BLaER1 treated with 17β-estradiol and CSF1 and Interleukin-3, amounts not matched to agents 10 nM and 100 nM (cell line): ENCODE measurements at regions not wholly inside any gene's neighbourhood (a gene's known extent, or its start where the extent isn't known, plus 50 kb on each side); places are given as distances from the start of the nearest gene placed in this dataset.
A peak's percentile ranks its signal among the peaks of the same experiment; 100 is the strongest.

Experiments used
- H3K27ac ChIP-seq, 11 experiments: shearing (Covaris generic); formaldehyde crosslinking; 2 replicates each; pipeline ENCODE4 v1.8.1; 2022
- H3K27me3 ChIP-seq, 11 experiments: shearing (Covaris generic); formaldehyde crosslinking; 2 replicates each; pipeline ENCODE4 v1.8.1; 2022
- H3K36me3 ChIP-seq, 11 experiments: shearing (Covaris generic); formaldehyde crosslinking; 2 replicates each; pipeline ENCODE4 v1.8.1; 2022
- H3K4me1 ChIP-seq, 10 experiments: shearing (Covaris generic); formaldehyde crosslinking; 2 replicates each; pipeline ENCODE4 v1.8.1; 2022
- H3K4me2 ChIP-seq, 11 experiments: shearing (Covaris generic); formaldehyde crosslinking; 2 replicates each; pipeline ENCODE4 v1.8.1; 2022
- H3K4me3 ChIP-seq, 10 experiments: shearing (Covaris generic); formaldehyde crosslinking; 2 replicates each; pipeline ENCODE4 v1.8.1; 2022
- H3K9ac ChIP-seq, 11 experiments: shearing (Covaris generic); formaldehyde crosslinking; 2 replicates each; pipeline ENCODE4 v1.8.1; 2022
- H3K9me3 ChIP-seq, 11 experiments: shearing (Covaris generic); formaldehyde crosslinking; replicated peaks in 1 of 11; 2 replicates each; pipeline ENCODE4 v1.8.1; 2022
- H4K20me1 ChIP-seq, 11 experiments: shearing (Covaris generic); formaldehyde crosslinking; 2 replicates each; pipeline ENCODE4 v1.8.1; 2022
- Cebpa-rat ChIP-seq, 11 experiments: shearing (Covaris generic); IDR thresholded peaks; 2 replicates each; pipeline ENCODE4 v1.8.1; 2022

DNA sequence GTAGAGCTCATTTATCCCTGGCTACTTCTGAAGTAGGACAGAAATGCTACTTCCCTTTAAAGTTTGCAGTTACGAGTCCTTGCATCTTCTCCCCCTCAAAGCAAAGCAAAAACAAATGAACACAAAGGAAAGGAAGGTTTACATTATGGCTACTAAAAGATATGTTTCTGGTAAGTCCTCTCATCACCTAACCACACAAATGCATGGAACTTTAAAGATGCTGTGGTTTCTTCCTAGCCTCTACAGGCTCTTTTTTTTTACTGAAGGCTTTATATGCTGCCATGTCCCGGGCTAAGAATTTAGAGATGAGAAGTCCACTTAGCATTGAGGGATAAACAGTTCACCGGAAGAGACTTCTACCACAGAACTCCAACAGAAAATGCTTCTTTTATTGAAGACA lies 291.2 kb downstream of the SS18 start:
- Histone ChIP-seq H3K27me3 (no peaks in the 10 kb centered on the region), H3K9ac (no peak overlapping the region), H3K4me2 (no peak overlapping the region), H3K4me3 (no peak overlapping the region), H3K36me3 (no peaks in the 10 kb centered on the region), H4K20me1 (no peaks in the 10 kb centered on the region), H3K9me3 (no peaks in the 10 kb centered on the region), H3K27ac (no peak overlapping the region), H3K4me1 (no peaks in the 10 kb centered on the region)
- no peak for TF ChIP-seq Cebpa-rat (IDR thresholded peaks at IDR 0.05)

DNA sequence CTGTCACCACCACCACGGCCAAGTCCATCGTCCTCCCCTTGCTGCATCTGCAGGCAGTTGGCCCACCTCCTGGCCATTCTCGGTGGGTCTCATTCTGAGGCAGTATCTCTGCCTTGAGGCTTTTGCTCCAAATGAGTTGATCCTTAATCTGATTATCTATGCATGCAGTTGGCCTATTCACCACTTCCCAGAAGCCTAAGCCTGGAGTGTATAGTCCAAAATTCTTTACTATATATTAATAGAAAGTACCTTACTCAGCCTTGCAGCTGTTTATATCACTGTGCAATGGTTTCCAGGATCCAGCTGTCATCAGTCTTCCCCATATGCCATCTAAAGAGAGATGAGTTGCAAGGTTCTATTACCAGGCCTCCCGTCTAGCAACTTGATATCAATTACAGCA lies 292.4 kb downstream of the SS18 start:
- H3K9me3 ChIP-seq, result no peaks in the 10 kb centered on the region
- no peak overlapping the region for H3K4me2 ChIP-seq
- no peaks in the 10 kb centered on the region for H4K20me1 ChIP-seq
- TF ChIP-seq Cebpa-rat (IDR thresholded peaks at IDR 0.05), result no peak
- no peak overlapping the region for H3K9ac ChIP-seq
- no peak overlapping the region for H3K4me3 ChIP-seq
- no peaks in the 10 kb centered on the region for H3K36me3 ChIP-seq
- H3K27me3 ChIP-seq, result no peaks in the 10 kb centered on the region
- no peak overlapping the region for H3K27ac ChIP-seq
- no peaks in the 10 kb centered on the region for H3K4me1 ChIP-seq

DNA sequence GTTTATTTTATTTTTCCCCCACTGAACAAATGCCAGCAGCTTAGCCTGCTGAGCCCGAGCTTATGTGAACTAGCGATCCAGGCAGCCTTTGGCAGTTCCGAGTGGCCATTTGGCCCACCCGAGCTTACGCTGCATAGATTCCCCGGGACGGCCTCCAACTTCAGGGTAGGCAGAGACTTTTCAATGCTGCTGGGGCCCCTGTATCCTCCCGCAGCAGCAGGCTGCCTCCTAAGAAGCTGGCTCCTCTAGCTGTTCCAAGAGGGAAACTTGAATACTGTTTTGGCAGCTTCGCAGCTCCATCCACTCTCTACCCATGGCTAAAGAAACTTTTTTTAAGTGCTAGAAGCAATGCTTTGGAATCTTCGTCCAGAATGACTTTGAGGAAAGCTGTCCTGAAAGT lies 295.2 kb downstream of the SS18 start:
- no peak overlapping the region for H3K27ac ChIP-seq
- no peaks in the 10 kb centered on the region for H3K27me3 ChIP-seq
- no peaks in the 10 kb centered on the region for H3K9me3 ChIP-seq
- no peaks in the 10 kb centered on the region for H3K4me1 ChIP-seq
- no peaks in the 10 kb centered on the region for H3K36me3 ChIP-seq
- no peak overlapping the region for H3K4me3 ChIP-seq
- no peak overlapping the region for H3K9ac ChIP-seq
- H3K4me2 ChIP-seq, result no peak overlapping the region
- H4K20me1 ChIP-seq, result no peaks in the 10 kb centered on the region
- TF ChIP-seq Cebpa-rat (IDR thresholded peaks at IDR 0.05), result no peak

DNA sequence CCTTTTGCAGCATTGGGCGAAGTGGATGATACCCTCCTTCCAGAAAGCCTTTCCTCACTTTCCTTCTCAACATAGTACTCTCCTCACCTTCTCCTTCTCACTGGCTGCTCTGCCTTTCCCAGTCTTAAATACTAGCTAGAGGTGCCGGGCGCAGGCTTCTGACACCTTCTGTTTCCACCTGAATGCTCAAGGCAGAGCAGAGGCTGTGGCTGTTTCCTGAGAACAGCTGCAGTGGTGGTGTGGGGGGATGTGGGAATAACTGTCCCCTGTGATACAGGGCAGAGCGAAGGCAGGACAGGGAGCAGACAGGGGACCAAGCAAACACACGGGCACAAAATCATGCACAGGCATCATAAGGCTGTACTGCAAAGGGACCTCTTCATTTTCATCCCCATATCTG lies 303.1 kb downstream of the SS18 start:
- H3K4me2 ChIP-seq, result peak overlapping the region in 3 of 11 experiments; percentile 2 to 30 (median 20); a peak in 3 of 22 replicates
- H3K4me3 ChIP-seq, result no peak overlapping the region
- TF ChIP-seq Cebpa-rat (IDR thresholded peaks at IDR 0.05), result no peak
- H3K9me3 ChIP-seq, result no peaks in the 10 kb centered on the region
- peaks cover 0 to 5% (median 0%) of the 10 kb centered on the region in 10 experiments; a peak in 7 of 20 replicates for H3K4me1 ChIP-seq
- H3K9ac ChIP-seq, result no peak overlapping the region
- H3K27ac ChIP-seq, result no peak overlapping the region
- no peaks in the 10 kb centered on the region for H4K20me1 ChIP-seq
- no peaks in the 10 kb centered on the region for H3K27me3 ChIP-seq
- H3K36me3 ChIP-seq, result no peaks in the 10 kb centered on the region

DNA sequence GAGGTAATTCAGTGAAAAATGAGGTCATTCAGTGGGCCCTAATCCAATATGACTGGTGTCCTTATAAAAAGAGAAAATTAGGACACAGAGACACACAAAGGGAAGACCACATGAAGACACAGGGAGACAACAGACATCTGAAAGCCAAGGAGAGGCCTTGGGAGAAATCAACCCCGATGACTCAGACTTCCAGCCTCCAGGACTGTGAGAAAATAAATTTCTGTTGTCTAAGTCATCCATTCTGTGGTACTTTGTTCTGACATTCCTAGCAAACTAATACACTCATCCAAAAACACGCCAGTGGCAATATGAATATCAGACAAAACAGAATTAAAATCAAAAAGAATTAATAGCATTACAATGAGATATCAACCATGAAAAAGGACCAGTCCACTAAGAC lies 303.7 kb downstream of the SS18 start:
- TF ChIP-seq Cebpa-rat (IDR thresholded peaks at IDR 0.05), result no peak
- H3K4me2 ChIP-seq, result no peak overlapping the region; a peak in 1 of 22 replicates
- H3K27ac ChIP-seq, result no peak overlapping the region

DNA sequence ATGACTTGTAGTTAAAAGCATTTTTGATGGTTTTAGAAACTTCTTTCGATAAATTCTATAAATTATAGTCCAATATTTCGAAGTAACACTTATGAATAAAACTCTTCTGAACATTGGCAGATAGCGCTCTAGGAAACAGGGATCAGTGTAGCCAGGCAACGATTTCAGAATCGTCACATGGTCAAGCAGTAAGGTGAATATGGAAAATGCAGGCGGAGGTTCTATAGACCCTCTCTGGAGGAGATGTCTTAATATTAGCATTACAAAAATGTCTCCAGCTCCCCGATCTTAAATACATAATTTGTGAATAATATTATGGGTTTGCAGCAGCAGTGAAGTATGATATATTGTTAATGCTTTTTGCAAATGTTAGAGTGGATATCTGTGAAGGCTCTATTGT lies 310.3 kb downstream of the SS18 start:
- no peak overlapping the region for H3K4me3 ChIP-seq
- H3K4me1 ChIP-seq, result no peaks in the 10 kb centered on the region
- no peak overlapping the region for H3K4me2 ChIP-seq

More for the DNA sequence above, 303.7 kb downstream of the SS18 start:
- no peaks in the 10 kb centered on the region for H3K36me3 ChIP-seq
- H3K4me3 ChIP-seq, result no peak overlapping the region
- H3K9ac ChIP-seq, result no peak overlapping the region
- H3K4me1 ChIP-seq, result peaks cover 0 to 5% (median 0%) of the 10 kb centered on the region in 10 experiments; a peak in 7 of 20 replicates
- H3K27me3 ChIP-seq, result no peaks in the 10 kb centered on the region
- no peaks in the 10 kb centered on the region for H3K9me3 ChIP-seq
- H4K20me1 ChIP-seq, result no peaks in the 10 kb centered on the region

DNA sequence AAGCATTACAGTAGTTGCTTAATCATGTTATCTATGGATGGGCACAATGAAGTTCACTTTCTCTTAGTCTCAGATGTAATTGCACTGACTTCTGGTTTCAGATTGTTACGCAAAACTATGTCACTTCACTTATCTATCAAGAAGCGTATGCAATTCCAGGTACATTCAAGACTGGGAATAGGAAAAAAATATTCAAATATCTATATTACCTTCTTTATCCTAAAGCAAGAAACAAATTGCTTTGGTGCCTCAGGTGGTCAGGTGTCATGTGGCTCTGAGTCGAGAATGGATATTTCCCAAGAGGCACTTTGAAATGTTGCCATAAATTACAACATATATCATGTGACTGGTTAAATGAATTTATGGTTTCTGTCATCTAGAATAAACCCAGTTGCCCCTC lies 318.6 kb downstream of the SS18 start:
- Histone ChIP-seq H3K9me3 (peaks cover 0 to 10% (median 7%) of the 10 kb centered on the region in 11 experiments; a peak in 10 of 22 replicates), H3K4me3 (no peak overlapping the region), H3K4me1 (peaks cover 0 to 10% (median 0%) of the 10 kb centered on the region in 10 experiments; a peak in 3 of 20 replicates), H3K27ac (no peak overlapping the region), H3K27me3 (no peaks in the 10 kb centered on the region), H4K20me1 (no peaks in the 10 kb centered on the region), H3K4me2 (no peak overlapping the region), H3K9ac (no peak overlapping the region), H3K36me3 (no peaks in the 10 kb centered on the region)
- no peak for TF ChIP-seq Cebpa-rat (IDR thresholded peaks at IDR 0.05)

More for the DNA sequence above, 310.3 kb downstream of the SS18 start:
- Histone ChIP-seq H3K9me3 (no peaks in the 10 kb centered on the region), H3K9ac (no peak overlapping the region), H3K36me3 (no peaks in the 10 kb centered on the region), H4K20me1 (no peaks in the 10 kb centered on the region), H3K27ac (no peak overlapping the region), H3K27me3 (no peaks in the 10 kb centered on the region)
- no peak for TF ChIP-seq Cebpa-rat (IDR thresholded peaks at IDR 0.05)

DNA sequence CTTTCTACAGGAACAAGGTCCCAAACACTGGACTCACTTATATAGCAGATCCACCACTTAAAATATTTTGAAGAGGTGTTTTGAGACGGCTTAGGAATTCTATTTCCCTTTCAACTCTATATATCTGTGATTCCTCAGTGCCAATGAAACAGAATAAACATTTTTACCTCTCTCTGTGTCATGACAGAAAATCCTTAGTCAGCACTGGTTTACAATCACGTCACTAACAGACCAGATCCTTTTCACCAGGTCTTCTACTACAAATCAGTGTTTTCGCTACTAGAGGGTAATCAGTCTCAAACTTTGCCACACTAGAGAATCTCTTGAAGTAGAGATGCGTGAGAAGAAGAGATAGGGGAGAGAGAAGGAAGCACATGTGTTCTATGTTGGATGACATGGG lies 325.6 kb downstream of the SS18 start:
- Histone ChIP-seq H4K20me1 (no peaks in the 10 kb centered on the region), H3K9me3 (peaks cover 0 to 10% (median 7%) of the 10 kb centered on the region in 11 experiments; a peak in 10 of 22 replicates), H3K4me1 (peaks cover 0 to 8% (median 0%) of the 10 kb centered on the region in 10 experiments; a peak in 3 of 20 replicates), H3K4me3 (no peak overlapping the region), H3K27me3 (no peaks in the 10 kb centered on the region), H3K9ac (no peak overlapping the region), H3K4me2 (no peak overlapping the region), H3K36me3 (no peaks in the 10 kb centered on the region), H3K27ac (no peak overlapping the region)
- TF ChIP-seq Cebpa-rat (IDR thresholded peaks at IDR 0.05), result no peak

DNA sequence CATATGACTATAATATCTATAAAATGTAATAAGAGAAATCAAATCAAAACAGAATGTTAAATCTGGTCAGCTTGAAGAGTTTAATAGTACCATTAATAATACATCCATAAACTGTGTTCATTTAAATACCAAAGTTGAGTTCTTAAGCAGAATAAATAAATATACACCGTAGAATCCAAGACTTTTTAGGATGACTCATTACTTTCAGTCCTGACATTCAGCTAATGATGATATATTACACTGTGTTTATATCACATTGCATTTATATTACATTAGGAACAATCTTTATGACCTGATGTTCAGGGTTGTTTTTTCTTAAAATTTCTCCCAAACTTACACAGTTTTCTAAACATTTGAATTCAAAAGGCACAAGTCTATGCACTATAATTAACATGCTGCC lies 331.3 kb downstream of the SS18 start:
- Histone ChIP-seq H3K4me2 (no peak overlapping the region), H3K9ac (no peak overlapping the region), H3K36me3 (no peaks in the 10 kb centered on the region), H3K27ac (no peak overlapping the region), H3K27me3 (no peaks in the 10 kb centered on the region), H4K20me1 (no peaks in the 10 kb centered on the region), H3K4me1 (no peaks in the 10 kb centered on the region), H3K4me3 (no peak overlapping the region), H3K9me3 (no peaks in the 10 kb centered on the region)
- TF ChIP-seq Cebpa-rat (IDR thresholded peaks at IDR 0.05), result no peak

DNA sequence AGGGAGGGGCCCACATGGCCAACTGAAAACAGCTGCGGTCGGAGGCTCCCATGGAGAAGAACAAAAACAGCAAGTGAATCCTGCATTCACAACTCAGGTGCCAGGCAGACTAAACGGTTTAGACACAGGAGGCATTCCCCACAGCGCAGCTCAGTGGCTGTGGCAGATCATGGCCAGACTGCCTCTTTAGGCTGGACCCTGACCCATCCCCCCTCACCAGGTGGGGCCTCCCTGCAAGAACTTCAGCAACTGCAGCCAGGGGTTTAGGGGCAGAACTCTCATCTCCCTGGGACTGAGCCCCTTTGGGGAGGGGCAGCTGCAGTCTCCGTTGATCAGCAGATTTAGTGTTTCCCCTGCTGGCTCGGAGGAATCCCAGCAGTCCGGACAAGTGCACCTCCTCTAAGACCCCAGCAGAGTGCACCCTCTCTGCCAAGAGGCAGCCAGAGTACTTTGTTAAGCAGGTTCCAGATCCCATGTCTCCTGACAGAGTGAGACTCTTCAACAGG lies 346.7 kb downstream of the SS18 start:
- Histone ChIP-seq H3K27ac (no peak overlapping the region), H3K27me3 (no peaks in the 10 kb centered on the region)

More for the DNA sequence above, 346.7 kb downstream of the SS18 start:
- Histone ChIP-seq H4K20me1 (no peaks in the 10 kb centered on the region), H3K4me1 (peaks cover 0 to 12% (median 4%) of the 10 kb centered on the region in 10 experiments; a peak in 7 of 20 replicates), H3K9ac (no peak overlapping the region), H3K36me3 (no peaks in the 10 kb centered on the region), H3K4me3 (no peak overlapping the region), H3K9me3 (peaks cover 0 to 8% (median 0%) of the 10 kb centered on the region in 11 experiments; a peak in 1 of 22 replicates), H3K4me2 (no peak overlapping the region)
- TF ChIP-seq Cebpa-rat (IDR thresholded peaks at IDR 0.05), result no peak
